ENCODE measurements at regions not wholly inside any gene's neighbourhood (a gene's known extent, or its start where the extent isn't known, plus 50 kb on each side); places are given as distances from the start of the nearest gene placed in this dataset.

- no peak overlapping the region for H3K27ac ChIP-seq (ENCODE audit: low read depth, low read length)
- no peak overlapping the region for H3K4me3 ChIP-seq (ENCODE audit: low read length)
- H3K27me3 ChIP-seq (ENCODE audit: control insufficient read depth, insufficient read depth, low read length): no peaks in the 10 kb centered on the region
- H3K36me3 ChIP-seq (ENCODE audit: control insufficient read depth, insufficient read depth, low read length): no peaks in the 10 kb centered on the region
- H3K4me1 ChIP-seq (ENCODE audit: control insufficient read depth, insufficient read depth, low read length): no peaks in the 10 kb centered on the region
- no peak overlapping the region for H3K9ac ChIP-seq (ENCODE audit: low read length)
Measured at GRCh38 chr2:239506961-239507360, 106.1 kb upstream of the HDAC4 start.

GRCh38 chr2:239506101-239506857, 105.5 kb upstream of the HDAC4 start:
- H3K9ac ChIP-seq (ENCODE audit: low read length): no peak overlapping the region
- H3K36me3 ChIP-seq (ENCODE audit: control insufficient read depth, insufficient read depth, low read length): no peaks in the 10 kb centered on the region
- no peaks in the 10 kb centered on the region for H3K27me3 ChIP-seq (ENCODE audit: control insufficient read depth, insufficient read depth, low read length)
- H3K4me1 ChIP-seq (ENCODE audit: control insufficient read depth, insufficient read depth, low read length): no peaks in the 10 kb centered on the region
- no peak overlapping the region for H3K27ac ChIP-seq (ENCODE audit: low read depth, low read length)
- no peak overlapping the region for H3K4me3 ChIP-seq (ENCODE audit: low read length)

DNA sequence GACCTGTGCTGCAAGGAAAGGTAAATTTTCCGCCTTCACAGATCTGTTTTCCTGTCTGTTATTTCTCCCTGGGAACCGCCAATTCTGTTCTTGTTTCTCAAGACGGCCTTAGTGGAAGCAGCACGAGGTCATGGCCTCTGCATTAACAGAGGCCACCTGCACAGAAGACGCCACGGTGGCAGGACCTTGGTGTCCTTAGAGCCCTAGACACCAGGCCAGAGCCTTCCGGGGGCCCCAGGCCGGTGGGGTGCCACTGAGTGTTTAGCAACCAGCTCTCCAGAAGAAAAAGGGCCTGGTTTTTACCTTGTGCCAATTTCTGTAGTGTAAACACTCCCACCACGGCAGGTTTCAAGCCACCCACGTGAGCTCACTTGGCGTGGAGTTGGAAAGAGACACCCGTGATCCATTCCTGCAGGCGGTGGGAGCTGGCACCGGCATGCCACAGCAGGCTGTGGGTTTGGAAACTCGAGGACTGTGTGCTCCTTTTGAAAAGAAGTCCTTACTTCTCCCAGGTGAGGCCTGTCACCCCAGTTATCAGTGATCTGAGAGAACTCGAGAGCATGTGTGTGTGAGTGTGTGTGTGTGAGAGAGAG, 103.9 kb upstream of the HDAC4 start:
- no peak overlapping the region for H3K27ac ChIP-seq (ENCODE audit: low read depth, low read length)
- no peaks in the 10 kb centered on the region for H3K4me1 ChIP-seq (ENCODE audit: control insufficient read depth, insufficient read depth, low read length)
- H3K9ac ChIP-seq (ENCODE audit: low read length): no peak overlapping the region

GRCh38 chr2:239502430-239503186, 101.8 kb upstream of the HDAC4 start:
- Histone ChIP-seq H3K9ac (ENCODE audit: low read length) (no peak overlapping the region), H3K27me3 (ENCODE audit: control insufficient read depth, insufficient read depth, low read length) (no peaks in the 10 kb centered on the region), H3K4me1 (ENCODE audit: control insufficient read depth, insufficient read depth, low read length) (no peaks in the 10 kb centered on the region), H3K27ac (ENCODE audit: low read depth, low read length) (no peak overlapping the region), H3K36me3 (ENCODE audit: control insufficient read depth, insufficient read depth, low read length) (no peaks in the 10 kb centered on the region), H3K4me3 (ENCODE audit: low read length) (no peak overlapping the region)

More for the DNA sequence above, 103.9 kb upstream of the HDAC4 start:
- Histone ChIP-seq H3K36me3 (ENCODE audit: control insufficient read depth, insufficient read depth, low read length) (no peaks in the 10 kb centered on the region), H3K27me3 (ENCODE audit: control insufficient read depth, insufficient read depth, low read length) (no peaks in the 10 kb centered on the region), H3K4me3 (ENCODE audit: low read length) (no peak overlapping the region)

DNA sequence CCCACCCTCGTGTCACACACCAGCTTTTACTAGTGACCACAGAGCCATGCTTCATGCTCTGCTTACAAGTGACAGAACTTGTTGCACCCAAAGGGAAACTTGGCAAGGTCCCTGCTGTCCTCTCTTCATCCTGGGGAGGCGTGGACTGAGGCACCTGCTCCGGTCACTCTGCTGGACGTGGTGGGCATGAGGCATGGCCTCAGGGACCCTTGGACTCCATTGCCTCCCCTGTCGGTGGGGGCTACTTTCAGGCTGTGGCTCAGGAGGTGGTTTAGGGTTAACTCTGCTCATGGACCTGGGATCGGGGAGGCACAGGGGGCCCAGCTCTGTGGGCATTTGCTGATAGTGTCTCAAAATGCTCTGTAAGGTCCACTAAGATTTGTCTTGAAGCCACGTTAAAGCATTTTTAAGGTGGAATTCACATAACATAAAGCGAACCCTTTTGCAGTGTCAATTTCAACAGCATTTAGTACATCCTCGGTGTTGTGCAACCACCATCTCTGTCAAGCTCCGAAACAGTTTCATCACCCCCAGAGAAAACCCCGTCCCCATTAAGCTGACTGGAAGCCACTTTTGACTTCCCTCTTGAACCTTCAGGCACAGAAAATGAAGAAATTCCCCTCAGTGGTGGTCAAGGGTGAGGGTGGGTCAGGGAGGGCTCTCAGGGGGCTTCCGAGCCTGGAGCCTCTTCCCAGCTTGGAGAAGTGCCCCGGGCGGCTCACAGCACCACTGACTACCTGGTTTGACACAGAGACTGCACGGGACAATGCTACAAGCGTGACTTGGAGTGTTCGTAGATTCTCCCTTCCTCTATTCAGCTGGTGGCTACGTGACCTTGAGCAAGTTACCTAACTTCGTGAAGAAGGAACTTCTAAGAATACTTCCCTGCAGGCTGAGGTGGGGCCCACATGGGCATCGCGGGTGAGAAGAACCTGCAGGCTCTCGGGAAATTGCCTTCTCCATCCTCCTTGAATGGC, 100.0 kb upstream of the HDAC4 start:
- H3K36me3 ChIP-seq (ENCODE audit: control insufficient read depth, insufficient read depth, low read length): no peaks in the 10 kb centered on the region
- no peak overlapping the region for H3K9ac ChIP-seq (ENCODE audit: low read length)
- no peak overlapping the region for H3K4me3 ChIP-seq (ENCODE audit: low read length)
- no peak overlapping the region for H3K27ac ChIP-seq (ENCODE audit: low read depth, low read length)
- H3K27me3 ChIP-seq (ENCODE audit: control insufficient read depth, insufficient read depth, low read length): no peaks in the 10 kb centered on the region
- no peaks in the 10 kb centered on the region for H3K4me1 ChIP-seq (ENCODE audit: control insufficient read depth, insufficient read depth, low read length)

GRCh38 chr2:239499726-239500573, 99.1 kb upstream of the HDAC4 start:
- Histone ChIP-seq H3K4me1 (ENCODE audit: control insufficient read depth, insufficient read depth, low read length) (no peaks in the 10 kb centered on the region), H3K27me3 (ENCODE audit: control insufficient read depth, insufficient read depth, low read length) (no peaks in the 10 kb centered on the region), H3K36me3 (ENCODE audit: control insufficient read depth, insufficient read depth, low read length) (no peaks in the 10 kb centered on the region), H3K9ac (ENCODE audit: low read length) (no peak overlapping the region), H3K27ac (ENCODE audit: low read depth, low read length) (no peak overlapping the region), H3K4me3 (ENCODE audit: low read length) (no peak overlapping the region)

DNA sequence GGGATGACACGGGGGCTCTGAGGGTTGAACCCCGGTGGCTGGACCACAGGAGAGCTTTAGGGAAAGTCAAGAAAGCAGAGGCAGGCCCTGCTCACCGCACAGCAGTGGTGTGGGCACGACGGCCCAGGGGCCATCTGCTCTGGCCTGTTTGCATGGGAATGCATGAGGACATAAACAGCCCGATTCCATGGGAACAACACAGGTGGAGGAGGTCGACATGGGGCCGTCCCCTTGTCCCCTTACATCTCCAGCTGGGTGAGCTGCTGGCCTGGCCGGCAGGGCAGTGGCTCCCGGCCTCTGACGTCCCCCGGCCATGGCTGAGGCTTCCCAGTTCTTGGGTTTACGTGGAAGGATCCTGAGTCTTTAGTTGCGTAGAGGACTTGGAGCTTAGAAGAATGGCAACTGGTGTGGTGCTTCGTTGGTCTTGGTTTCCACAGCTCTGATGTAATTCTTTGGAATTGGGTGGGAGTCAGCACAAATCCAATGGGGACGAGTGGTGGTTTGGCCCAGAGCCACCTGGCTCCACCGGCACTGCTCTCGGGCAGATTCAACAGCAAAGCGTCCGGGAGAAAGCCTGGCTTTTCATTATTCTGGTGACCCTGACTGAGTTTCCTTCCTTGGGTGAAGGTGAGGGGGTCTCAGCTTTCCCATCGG, 98.3 kb upstream of the HDAC4 start:
- H3K27ac ChIP-seq (ENCODE audit: low read depth, low read length): no peak overlapping the region
- no peaks in the 10 kb centered on the region for H3K36me3 ChIP-seq (ENCODE audit: control insufficient read depth, insufficient read depth, low read length)
- no peak overlapping the region for H3K4me3 ChIP-seq (ENCODE audit: low read length)
- no peaks in the 10 kb centered on the region for H3K27me3 ChIP-seq (ENCODE audit: control insufficient read depth, insufficient read depth, low read length)
- H3K9ac ChIP-seq (ENCODE audit: low read length): no peak overlapping the region
- no peaks in the 10 kb centered on the region for H3K4me1 ChIP-seq (ENCODE audit: control insufficient read depth, insufficient read depth, low read length)

GRCh38 chr2:239498576-239498975, 97.8 kb upstream of the HDAC4 start:
- Histone ChIP-seq H3K9ac (ENCODE audit: low read length) (no peak overlapping the region), H3K27ac (ENCODE audit: low read depth, low read length) (no peak overlapping the region), H3K4me1 (ENCODE audit: control insufficient read depth, insufficient read depth, low read length) (no peaks in the 10 kb centered on the region), H3K36me3 (ENCODE audit: control insufficient read depth, insufficient read depth, low read length) (no peaks in the 10 kb centered on the region), H3K27me3 (ENCODE audit: control insufficient read depth, insufficient read depth, low read length) (no peaks in the 10 kb centered on the region), H3K4me3 (ENCODE audit: low read length) (no peak overlapping the region)

GRCh38 chr2:239496700-239497099, 95.9 kb upstream of the HDAC4 start:
- Histone ChIP-seq H3K9ac (ENCODE audit: low read length) (no peak overlapping the region), H3K27ac (ENCODE audit: low read depth, low read length) (no peak overlapping the region), H3K4me1 (ENCODE audit: control insufficient read depth, insufficient read depth, low read length) (no peaks in the 10 kb centered on the region), H3K36me3 (ENCODE audit: control insufficient read depth, insufficient read depth, low read length) (no peaks in the 10 kb centered on the region), H3K27me3 (ENCODE audit: control insufficient read depth, insufficient read depth, low read length) (no peaks in the 10 kb centered on the region), H3K4me3 (ENCODE audit: low read length) (no peak overlapping the region)

DNA sequence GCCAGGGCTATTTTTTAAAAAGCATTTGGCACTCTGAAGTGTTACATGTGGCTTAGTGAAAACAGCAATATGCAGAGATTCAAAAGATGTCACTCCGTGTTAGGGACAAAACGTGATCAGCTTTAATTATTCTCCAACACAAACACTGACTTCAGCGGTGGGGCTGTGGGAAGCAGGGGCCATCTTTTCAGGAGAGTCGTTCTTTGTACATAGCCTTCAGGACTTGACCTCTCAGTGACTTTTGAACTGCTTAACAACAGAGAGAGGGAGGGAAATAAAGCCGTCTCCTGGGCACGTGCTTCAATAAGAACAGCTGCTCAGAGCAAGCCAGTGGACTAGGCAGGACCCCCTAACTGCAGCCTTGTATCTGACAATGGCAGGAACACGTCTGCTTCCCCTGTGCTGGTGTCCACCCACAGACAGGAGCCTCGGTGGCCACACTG, 95.0 kb upstream of the HDAC4 start:
- Histone ChIP-seq H3K4me1 (ENCODE audit: control insufficient read depth, insufficient read depth, low read length) (no peaks in the 10 kb centered on the region), H3K9ac (ENCODE audit: low read length) (no peak overlapping the region), H3K27me3 (ENCODE audit: control insufficient read depth, insufficient read depth, low read length) (no peaks in the 10 kb centered on the region), H3K4me3 (ENCODE audit: low read length) (no peak overlapping the region), H3K36me3 (ENCODE audit: control insufficient read depth, insufficient read depth, low read length) (no peaks in the 10 kb centered on the region), H3K27ac (ENCODE audit: low read depth, low read length) (no peak overlapping the region)

GRCh38 chr2:239495175-239495574, 94.4 kb upstream of the HDAC4 start:
- H3K4me3 ChIP-seq (ENCODE audit: low read length): no peak overlapping the region
- H3K4me1 ChIP-seq (ENCODE audit: control insufficient read depth, insufficient read depth, low read length): no peaks in the 10 kb centered on the region
- no peak overlapping the region for H3K9ac ChIP-seq (ENCODE audit: low read length)
- no peaks in the 10 kb centered on the region for H3K27me3 ChIP-seq (ENCODE audit: control insufficient read depth, insufficient read depth, low read length)
- H3K36me3 ChIP-seq (ENCODE audit: control insufficient read depth, insufficient read depth, low read length): no peaks in the 10 kb centered on the region
- no peak overlapping the region for H3K27ac ChIP-seq (ENCODE audit: low read depth, low read length)

All from rectal smooth muscle tissue (tissue), 1 donor.